ENCODE measurements at regions not wholly inside any gene's neighbourhood (a gene's known extent, or its start where the extent isn't known, plus 50 kb on each side); places are given as distances from the start of the nearest gene placed in this dataset.

DNA sequence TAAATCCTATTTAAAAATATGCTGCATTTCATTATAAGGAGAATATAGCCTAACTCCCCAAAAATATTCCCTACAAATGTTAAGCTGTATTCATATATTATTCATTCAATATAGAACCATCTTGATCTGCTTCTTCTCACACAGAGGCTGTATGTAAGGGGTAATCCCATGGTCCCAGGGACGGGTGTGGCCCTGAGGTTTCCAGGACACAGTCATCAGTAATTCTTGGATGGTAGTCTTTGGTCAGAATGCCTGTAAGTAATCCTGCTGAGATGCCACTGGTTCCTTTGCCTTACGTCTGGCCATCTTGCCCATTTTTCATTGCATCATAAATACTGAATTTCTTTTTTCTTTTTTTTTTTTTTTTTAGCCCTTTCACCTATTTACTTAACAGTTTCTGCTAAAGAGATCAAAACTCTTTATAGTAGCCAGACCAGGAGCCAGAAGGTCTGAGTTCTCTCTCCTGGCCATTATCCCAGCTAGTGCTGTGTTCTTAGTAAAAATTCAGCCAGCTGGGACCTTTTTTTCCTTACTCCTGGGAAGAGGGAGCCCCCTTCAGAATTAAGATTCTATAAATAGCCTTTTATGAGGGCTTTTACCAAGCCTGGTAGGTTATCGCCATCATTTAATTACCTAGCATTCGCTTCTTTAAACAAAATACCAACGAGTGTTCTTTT is 134.9 kb downstream of the SOX11 start:
- H3K4me1 ChIP-seq (ENCODE audit: control insufficient read depth, insufficient read depth, low read length, poor library complexity, severe bottlenecking): no peaks in the 10 kb centered on the region
- no peaks in the 10 kb centered on the region for H3K9me3 ChIP-seq (ENCODE audit: control insufficient read depth, low read length)
- no peak overlapping the region for H3K4me3 ChIP-seq (ENCODE audit: insufficient read depth, low read depth, low read length, poor library complexity, severe bottlenecking)
- H3K27me3 ChIP-seq (replicated peaks; ENCODE audit: control insufficient read depth, insufficient read depth, low read length, poor library complexity, severe bottlenecking): no peaks in the 10 kb centered on the region
- DNase-seq: no peak
- H3K27ac ChIP-seq (ENCODE audit: insufficient read depth, low read length, poor library complexity, severe bottlenecking): no peak overlapping the region
- H3K36me3 ChIP-seq (ENCODE audit: control insufficient read depth, insufficient read depth, low read length): no peaks in the 10 kb centered on the region

DNA sequence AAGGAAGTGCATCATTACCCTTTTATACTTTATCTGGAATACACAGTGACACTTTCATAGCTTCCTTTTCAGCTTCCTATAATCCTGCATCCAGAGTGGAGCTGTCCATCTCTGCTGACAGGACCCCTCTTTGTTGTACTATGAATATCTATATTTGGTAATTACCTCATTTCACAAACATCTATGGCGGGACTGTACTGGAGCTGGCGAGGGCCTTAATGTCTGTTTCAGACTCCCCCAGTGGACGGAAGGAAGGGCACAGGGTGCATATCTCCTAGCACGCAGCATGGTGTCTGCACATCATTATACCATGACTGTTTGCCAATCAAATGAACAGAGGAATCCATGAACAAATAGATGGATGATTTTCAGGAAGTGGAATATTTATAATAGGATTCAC is 142.3 kb downstream of the SOX11 start:
- H3K4me1 ChIP-seq (ENCODE audit: control insufficient read depth, insufficient read depth, low read length, poor library complexity, severe bottlenecking): no peaks in the 10 kb centered on the region
- DNase-seq: no peak
- no peak overlapping the region for H3K4me3 ChIP-seq (ENCODE audit: insufficient read depth, low read depth, low read length, poor library complexity, severe bottlenecking)
- no peaks in the 10 kb centered on the region for H3K36me3 ChIP-seq (ENCODE audit: control insufficient read depth, insufficient read depth, low read length)
- no peaks in the 10 kb centered on the region for H3K27me3 ChIP-seq (replicated peaks; ENCODE audit: control insufficient read depth, insufficient read depth, low read length, poor library complexity, severe bottlenecking)
- no peaks in the 10 kb centered on the region for H3K9me3 ChIP-seq (ENCODE audit: control insufficient read depth, low read length)
- H3K27ac ChIP-seq (ENCODE audit: insufficient read depth, low read length, poor library complexity, severe bottlenecking): no peak overlapping the region

DNA sequence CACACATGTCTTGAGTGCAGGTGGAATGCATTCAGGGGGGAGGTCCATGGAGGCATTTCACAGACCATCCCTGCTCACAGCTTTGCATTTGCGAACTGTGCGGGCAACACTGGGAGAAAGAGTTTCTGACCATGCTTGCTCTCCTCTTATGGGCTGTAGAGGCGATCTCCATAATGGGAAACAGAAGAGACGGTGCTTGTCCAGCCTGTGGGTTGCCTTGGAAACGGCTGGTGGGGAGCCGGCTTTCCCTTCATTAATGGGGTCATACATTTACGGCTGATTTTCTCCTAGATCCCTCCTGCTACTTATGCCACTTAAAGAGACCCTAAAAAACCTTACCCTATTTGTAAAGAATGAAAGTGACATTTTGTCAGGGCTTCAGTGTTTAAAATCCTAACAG is 147.4 kb downstream of the SOX11 start:
- no peak overlapping the region for H3K4me3 ChIP-seq (ENCODE audit: insufficient read depth, low read depth, low read length, poor library complexity, severe bottlenecking)
- H3K4me1 ChIP-seq (ENCODE audit: control insufficient read depth, insufficient read depth, low read length, poor library complexity, severe bottlenecking): no peaks in the 10 kb centered on the region
- DNase-seq: no peak
- no peaks in the 10 kb centered on the region for H3K36me3 ChIP-seq (ENCODE audit: control insufficient read depth, insufficient read depth, low read length)
- no peaks in the 10 kb centered on the region for H3K27me3 ChIP-seq (replicated peaks; ENCODE audit: control insufficient read depth, insufficient read depth, low read length, poor library complexity, severe bottlenecking)
- no peaks in the 10 kb centered on the region for H3K9me3 ChIP-seq (ENCODE audit: control insufficient read depth, low read length)
- H3K27ac ChIP-seq (ENCODE audit: insufficient read depth, low read length, poor library complexity, severe bottlenecking): no peak overlapping the region

DNA sequence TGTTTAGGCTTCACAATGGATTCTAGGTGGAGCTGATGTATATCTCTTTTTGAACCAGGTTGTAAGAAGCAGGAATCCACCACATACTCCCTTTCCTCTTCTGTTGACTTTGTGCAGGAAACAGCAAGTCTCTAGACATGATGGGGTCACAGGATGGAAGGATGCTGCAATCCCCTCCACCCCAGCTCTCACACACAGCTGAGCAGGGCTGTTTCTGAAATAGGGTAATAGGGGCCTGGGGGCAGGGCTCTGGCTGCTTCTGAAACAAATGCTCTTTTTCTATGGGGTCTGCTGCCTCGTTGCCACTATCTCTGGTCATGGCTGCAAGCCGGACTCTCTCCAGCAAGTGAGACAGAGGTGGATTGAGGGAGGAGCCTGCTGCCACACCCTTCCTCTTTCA is 148.9 kb downstream of the SOX11 start:
- H3K27ac ChIP-seq (ENCODE audit: insufficient read depth, low read length, poor library complexity, severe bottlenecking): no peak overlapping the region
- H3K27me3 ChIP-seq (replicated peaks; ENCODE audit: control insufficient read depth, insufficient read depth, low read length, poor library complexity, severe bottlenecking): no peaks in the 10 kb centered on the region
- no peaks in the 10 kb centered on the region for H3K36me3 ChIP-seq (ENCODE audit: control insufficient read depth, insufficient read depth, low read length)
- no peaks in the 10 kb centered on the region for H3K9me3 ChIP-seq (ENCODE audit: control insufficient read depth, low read length)
- no peaks in the 10 kb centered on the region for H3K4me1 ChIP-seq (ENCODE audit: control insufficient read depth, insufficient read depth, low read length, poor library complexity, severe bottlenecking)
- no peak for DNase-seq
- no peak overlapping the region for H3K4me3 ChIP-seq (ENCODE audit: insufficient read depth, low read depth, low read length, poor library complexity, severe bottlenecking)

DNA sequence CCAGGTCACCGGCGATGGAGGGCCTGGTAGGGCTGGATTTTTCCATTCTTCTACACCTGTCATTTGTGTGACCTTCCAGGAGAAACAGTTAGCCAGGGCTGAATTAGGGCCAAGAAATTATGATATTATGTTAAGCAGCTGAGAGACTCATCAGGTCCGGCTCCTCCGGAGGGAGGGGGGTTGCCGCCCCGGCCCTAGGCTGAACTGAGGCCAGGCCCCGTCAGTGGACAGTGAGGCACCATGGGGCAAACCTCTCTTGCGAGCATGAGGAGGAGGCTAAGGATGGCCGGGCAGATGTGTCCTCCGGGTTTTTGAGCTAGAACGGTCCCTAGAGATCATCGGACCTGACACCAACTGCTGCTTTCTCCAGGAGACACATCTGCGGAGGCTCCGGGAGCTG is 150.1 kb downstream of the SOX11 start:
- Histone ChIP-seq H3K4me3 (ENCODE audit: insufficient read depth, low read depth, low read length, poor library complexity, severe bottlenecking) (no peak overlapping the region), H3K27me3 (replicated peaks; ENCODE audit: control insufficient read depth, insufficient read depth, low read length, poor library complexity, severe bottlenecking) (no peaks in the 10 kb centered on the region), H3K9me3 (ENCODE audit: control insufficient read depth, low read length) (no peaks in the 10 kb centered on the region), H3K36me3 (ENCODE audit: control insufficient read depth, insufficient read depth, low read length) (no peaks in the 10 kb centered on the region), H3K27ac (ENCODE audit: insufficient read depth, low read length, poor library complexity, severe bottlenecking) (no peak overlapping the region), H3K4me1 (ENCODE audit: control insufficient read depth, insufficient read depth, low read length, poor library complexity, severe bottlenecking) (no peaks in the 10 kb centered on the region)
- DNase-seq: no peak

DNA sequence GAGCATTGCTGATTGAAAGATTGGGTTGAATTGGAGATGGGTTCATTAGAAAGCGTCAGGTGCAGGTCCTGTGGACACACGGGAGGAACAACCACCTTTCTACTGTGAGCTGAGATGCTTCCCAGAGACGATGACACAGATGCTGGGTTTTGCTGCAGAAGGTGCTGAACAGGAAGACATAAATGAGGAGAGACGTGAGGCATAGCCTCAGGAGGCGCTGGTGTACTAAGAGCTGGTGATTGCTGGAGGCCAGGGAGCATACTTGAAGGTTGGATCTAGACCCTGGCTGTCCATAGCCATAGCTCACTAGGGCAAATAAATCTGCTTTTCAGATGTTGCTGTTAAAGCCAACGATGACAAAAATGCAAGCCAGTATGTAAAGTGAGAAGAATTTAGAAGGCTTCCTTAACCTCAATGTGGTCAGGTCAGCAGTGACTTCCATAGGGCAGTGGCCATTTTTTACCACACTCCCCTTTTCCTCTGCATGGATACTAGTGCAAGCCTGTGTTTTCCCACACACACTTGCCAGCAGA is 153.7 kb downstream of the SOX11 start:
- Histone ChIP-seq H3K27me3 (replicated peaks; ENCODE audit: control insufficient read depth, insufficient read depth, low read length, poor library complexity, severe bottlenecking) (no peaks in the 10 kb centered on the region), H3K27ac (ENCODE audit: insufficient read depth, low read length, poor library complexity, severe bottlenecking) (no peak overlapping the region), H3K4me3 (ENCODE audit: insufficient read depth, low read depth, low read length, poor library complexity, severe bottlenecking) (no peak overlapping the region), H3K36me3 (ENCODE audit: control insufficient read depth, insufficient read depth, low read length) (no peaks in the 10 kb centered on the region), H3K9me3 (ENCODE audit: control insufficient read depth, low read length) (no peaks in the 10 kb centered on the region), H3K4me1 (ENCODE audit: control insufficient read depth, insufficient read depth, low read length, poor library complexity, severe bottlenecking) (no peaks in the 10 kb centered on the region)
- no peak for DNase-seq

DNA sequence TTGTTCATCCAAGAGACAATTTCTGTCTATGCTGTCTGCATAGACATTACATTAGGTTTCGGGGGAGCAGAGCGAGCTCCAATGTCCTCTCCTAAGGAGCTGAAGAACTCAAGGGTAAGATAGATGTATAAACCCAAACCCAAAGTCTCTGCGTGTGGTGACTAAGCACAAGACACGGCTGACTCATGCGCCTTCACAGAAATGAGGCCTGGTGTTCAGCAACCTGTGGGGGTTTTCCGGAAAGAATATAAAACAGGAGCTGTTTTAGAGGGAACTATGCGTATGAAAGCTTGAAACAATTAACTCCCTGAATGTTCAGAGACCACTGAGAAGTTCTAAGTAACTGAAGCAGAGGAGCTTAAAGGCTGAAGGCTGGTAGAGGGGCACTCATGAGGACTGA is 154.7 kb downstream of the SOX11 start:
- Histone ChIP-seq H3K4me3 (ENCODE audit: insufficient read depth, low read depth, low read length, poor library complexity, severe bottlenecking) (no peak overlapping the region), H3K36me3 (ENCODE audit: control insufficient read depth, insufficient read depth, low read length) (no peaks in the 10 kb centered on the region), H3K27me3 (replicated peaks; ENCODE audit: control insufficient read depth, insufficient read depth, low read length, poor library complexity, severe bottlenecking) (no peaks in the 10 kb centered on the region), H3K4me1 (ENCODE audit: control insufficient read depth, insufficient read depth, low read length, poor library complexity, severe bottlenecking) (no peaks in the 10 kb centered on the region), H3K27ac (ENCODE audit: insufficient read depth, low read length, poor library complexity, severe bottlenecking) (no peak overlapping the region), H3K9me3 (ENCODE audit: control insufficient read depth, low read length) (no peaks in the 10 kb centered on the region)
- no peak for DNase-seq

DNA sequence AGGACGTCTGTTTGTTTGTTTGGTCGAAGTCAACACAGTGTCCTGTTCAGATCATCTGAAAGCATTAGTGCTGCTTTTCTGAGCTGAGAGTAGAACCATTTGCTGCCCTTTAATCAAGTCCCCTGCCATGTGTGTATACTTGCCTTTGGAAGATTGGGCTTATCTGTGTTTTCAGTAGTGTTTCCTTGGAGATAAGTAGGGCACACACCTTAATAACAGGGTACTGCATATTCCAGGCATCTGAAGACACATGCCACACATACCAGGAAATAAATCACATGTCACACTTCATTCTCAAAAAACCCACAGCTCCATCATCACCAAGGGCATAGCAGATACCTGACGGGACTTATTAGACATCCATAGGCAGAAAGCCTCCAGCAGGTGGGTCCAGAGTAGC is 157.4 kb downstream of the SOX11 start:
- Histone ChIP-seq H3K4me3 (ENCODE audit: insufficient read depth, low read depth, low read length, poor library complexity, severe bottlenecking) (no peak overlapping the region), H3K36me3 (ENCODE audit: control insufficient read depth, insufficient read depth, low read length) (no peaks in the 10 kb centered on the region), H3K27me3 (replicated peaks; ENCODE audit: control insufficient read depth, insufficient read depth, low read length, poor library complexity, severe bottlenecking) (no peaks in the 10 kb centered on the region)

DNA sequence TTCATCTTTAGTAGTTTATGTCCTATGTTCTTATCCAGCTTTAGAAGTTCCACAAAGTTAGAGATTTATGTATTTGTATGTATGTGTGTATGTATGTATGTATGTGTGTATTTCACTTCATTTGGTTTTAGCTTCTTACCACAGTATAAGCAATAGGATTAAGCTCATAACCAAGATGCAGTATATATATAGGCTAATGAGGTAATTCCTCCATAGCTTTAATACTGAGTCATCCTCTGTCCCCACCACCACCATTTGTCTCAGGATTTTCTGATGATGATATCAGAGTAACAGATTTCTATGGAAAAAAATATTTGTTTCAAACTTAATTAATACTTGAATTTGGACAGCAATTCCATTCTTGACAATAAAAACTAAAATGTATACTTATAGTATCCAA is 159.2 kb downstream of the SOX11 start:
- Histone ChIP-seq H3K4me1 (ENCODE audit: control insufficient read depth, insufficient read depth, low read length, poor library complexity, severe bottlenecking) (no peaks in the 10 kb centered on the region), H3K27ac (ENCODE audit: insufficient read depth, low read length, poor library complexity, severe bottlenecking) (no peak overlapping the region), H3K27me3 (replicated peaks; ENCODE audit: control insufficient read depth, insufficient read depth, low read length, poor library complexity, severe bottlenecking) (no peaks in the 10 kb centered on the region), H3K9me3 (ENCODE audit: control insufficient read depth, low read length) (no peaks in the 10 kb centered on the region), H3K36me3 (ENCODE audit: control insufficient read depth, insufficient read depth, low read length) (no peaks in the 10 kb centered on the region), H3K4me3 (ENCODE audit: insufficient read depth, low read depth, low read length, poor library complexity, severe bottlenecking) (no peak overlapping the region)
- no peak for DNase-seq

More for the DNA sequence above, 157.4 kb downstream of the SOX11 start:
- H3K4me1 ChIP-seq (ENCODE audit: control insufficient read depth, insufficient read depth, low read length, poor library complexity, severe bottlenecking): no peaks in the 10 kb centered on the region
- DNase-seq: no peak
- H3K27ac ChIP-seq (ENCODE audit: insufficient read depth, low read length, poor library complexity, severe bottlenecking): no peak overlapping the region
- H3K9me3 ChIP-seq (ENCODE audit: control insufficient read depth, low read length): no peaks in the 10 kb centered on the region

DNA sequence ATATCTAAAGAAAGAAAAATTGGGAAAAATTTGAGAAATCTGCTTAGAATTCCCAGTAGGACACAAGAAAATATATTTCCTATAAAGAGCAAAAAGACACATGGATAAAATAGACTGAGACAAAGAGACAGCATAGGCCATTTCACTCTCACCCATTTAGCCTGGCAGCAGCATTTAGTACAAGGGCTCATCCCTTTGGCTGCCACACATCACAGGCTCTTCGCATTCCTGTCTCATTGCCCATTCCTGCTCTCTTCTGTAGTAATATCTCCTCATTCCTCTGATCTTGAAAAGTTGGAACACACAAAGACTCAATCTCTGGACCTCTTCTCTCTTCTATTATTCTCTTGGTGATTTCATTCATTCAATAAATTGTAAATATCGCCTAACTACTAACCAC is 162.6 kb downstream of the SOX11 start:
- Histone ChIP-seq H3K4me1 (ENCODE audit: control insufficient read depth, insufficient read depth, low read length, poor library complexity, severe bottlenecking) (no peaks in the 10 kb centered on the region), H3K27ac (ENCODE audit: insufficient read depth, low read length, poor library complexity, severe bottlenecking) (no peak overlapping the region), H3K4me3 (ENCODE audit: insufficient read depth, low read depth, low read length, poor library complexity, severe bottlenecking) (no peak overlapping the region), H3K36me3 (ENCODE audit: control insufficient read depth, insufficient read depth, low read length) (no peaks in the 10 kb centered on the region), H3K27me3 (replicated peaks; ENCODE audit: control insufficient read depth, insufficient read depth, low read length, poor library complexity, severe bottlenecking) (no peaks in the 10 kb centered on the region), H3K9me3 (ENCODE audit: control insufficient read depth, low read length) (no peaks in the 10 kb centered on the region)
- DNase-seq: no peak

Data from effector memory CD4-positive, alpha-beta T cell (primary cell).